GM19043 (cell line): ENCODE measurements at regions not wholly inside any gene's neighbourhood (a gene's known extent, or its start where the extent isn't known, plus 50 kb on each side); places are given as distances from the start of the nearest gene placed in this dataset.
"Not testable (repeated sequence)": the region's sequence is repeated elsewhere in the genome, so short reads cannot be mapped to it uniquely, and the experiment has no call there.

Experiments
- ATAC-seq: cut with Tn5 transposase; IDR thresholded peaks from one replicate; pipeline ENCODE4 v1.9.1; 2021; ENCODE audit warnings: low read depth; ENCODE audit not compliant: unreplicated experiment

DNA sequence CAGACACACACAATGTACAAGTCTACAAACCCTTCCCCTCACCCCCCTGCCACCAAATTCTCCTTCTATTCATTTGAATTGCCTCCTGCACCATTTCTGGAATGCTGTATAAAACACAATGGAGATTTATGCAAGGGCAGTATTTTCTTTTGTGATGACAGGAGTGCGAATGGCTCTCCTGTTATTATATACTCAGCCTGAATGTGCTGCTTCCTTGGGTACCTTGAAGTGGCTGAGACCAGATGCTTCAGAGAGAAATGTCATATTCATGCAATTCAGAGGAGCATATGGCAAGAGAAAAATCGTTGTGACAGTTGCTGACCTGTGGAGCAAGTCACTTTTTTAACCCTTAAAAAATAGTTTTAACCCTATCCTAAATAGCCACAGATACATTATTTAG, 468.0 kb upstream of the WWC1 start:
- ATAC-seq, result no peak

GRCh38 chr5:167827766-167828165, 463.7 kb upstream of the WWC1 start:
- no peak for ATAC-seq

- no peak for ATAC-seq
Observed at GRCh38 chr5:167831754-167832504, 459.5 kb upstream of the WWC1 start.

GRCh38 chr5:167832609-167833008, 458.8 kb upstream of the WWC1 start:
- ATAC-seq, result no peak

GRCh38 chr5:167833456-167833855, 458.0 kb upstream of the WWC1 start:
- ATAC-seq, result no peak

DNA sequence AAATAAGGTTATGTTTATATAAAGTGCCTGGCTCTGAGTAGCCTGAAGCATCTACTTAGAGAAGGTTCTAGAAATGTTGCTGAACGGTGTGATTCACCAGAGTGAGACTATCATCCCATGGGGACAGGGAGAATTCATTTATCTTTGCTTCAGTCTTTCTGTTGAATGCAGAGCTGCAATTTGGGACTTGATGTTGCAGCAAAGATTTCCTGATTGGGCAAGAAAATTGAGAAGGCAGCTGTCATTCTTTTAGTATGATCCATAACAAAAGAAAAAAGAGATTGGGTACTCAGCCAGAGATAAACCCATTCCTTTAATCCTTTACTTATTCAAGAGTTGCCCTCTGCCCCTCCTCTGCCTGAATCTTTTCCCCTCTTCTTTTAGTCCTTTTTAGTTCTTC, 456.3 kb upstream of the WWC1 start:
- ATAC-seq, result no peak

DNA sequence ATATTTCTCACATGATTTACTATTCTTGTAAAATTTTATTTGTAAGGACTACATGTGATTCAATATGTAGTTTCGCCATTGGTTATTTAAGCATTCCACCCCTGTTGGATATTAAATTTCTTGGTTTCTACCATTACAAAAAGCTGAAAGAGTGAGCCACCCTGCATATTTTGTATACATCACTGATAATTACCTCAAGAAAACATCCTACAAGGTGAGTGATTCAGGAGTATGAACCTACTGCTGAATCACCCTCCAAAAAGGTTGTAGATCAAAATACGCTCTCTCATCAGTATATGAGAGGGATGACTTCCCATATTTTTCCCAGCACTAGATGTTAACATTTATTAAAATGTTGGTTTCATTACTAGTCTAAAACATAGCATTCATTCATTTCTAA, 454.3 kb upstream of the WWC1 start:
- ATAC-seq, result no peak

DNA sequence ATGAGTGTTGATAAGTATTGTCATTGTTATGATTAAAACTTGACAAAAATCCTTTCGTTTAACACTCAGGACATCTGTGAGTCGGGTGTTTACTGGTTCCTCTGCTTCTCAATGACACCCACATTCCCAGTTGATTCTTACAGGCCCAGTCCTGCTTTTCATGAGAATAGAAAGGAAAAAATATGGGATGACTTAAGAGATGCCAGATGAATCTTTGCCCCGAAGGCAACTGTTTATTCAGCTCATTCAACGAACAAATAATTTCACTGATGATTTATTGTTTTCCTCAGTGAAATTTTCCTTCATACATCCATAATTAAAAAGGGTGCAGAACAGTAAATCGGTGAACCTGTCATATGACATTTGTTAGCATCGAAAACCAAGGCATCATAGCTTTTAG, 452.4 kb upstream of the WWC1 start:
- ATAC-seq, result no peak

DNA sequence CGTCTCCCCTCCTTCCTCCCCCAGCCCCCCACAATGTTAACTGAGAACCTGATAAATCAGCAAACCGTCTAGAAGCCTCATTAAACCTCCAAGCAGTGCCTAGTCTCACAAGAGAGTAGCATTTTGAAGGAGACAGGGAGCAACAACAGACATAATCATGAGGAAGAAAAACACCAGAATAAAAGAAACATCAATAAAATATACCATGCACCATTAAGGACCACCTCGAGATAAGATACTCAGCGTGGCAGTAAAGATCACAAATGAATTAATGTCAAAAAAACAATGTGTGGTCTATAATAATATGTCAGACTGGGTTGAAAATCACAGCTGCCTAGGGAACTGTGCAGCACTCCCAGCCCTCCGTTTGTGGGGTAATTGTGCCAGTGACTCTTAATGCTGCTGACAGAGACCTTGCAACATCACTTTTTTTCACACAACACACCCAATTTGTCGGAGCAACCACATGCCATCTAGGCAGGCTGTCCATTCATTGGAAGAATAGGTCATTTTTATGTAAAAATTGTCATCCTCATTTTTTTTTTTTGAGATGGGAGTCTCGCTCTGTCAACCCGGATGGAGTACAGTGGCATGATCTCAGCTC, 450.8 kb upstream of the WWC1 start:
- no peak for ATAC-seq

DNA sequence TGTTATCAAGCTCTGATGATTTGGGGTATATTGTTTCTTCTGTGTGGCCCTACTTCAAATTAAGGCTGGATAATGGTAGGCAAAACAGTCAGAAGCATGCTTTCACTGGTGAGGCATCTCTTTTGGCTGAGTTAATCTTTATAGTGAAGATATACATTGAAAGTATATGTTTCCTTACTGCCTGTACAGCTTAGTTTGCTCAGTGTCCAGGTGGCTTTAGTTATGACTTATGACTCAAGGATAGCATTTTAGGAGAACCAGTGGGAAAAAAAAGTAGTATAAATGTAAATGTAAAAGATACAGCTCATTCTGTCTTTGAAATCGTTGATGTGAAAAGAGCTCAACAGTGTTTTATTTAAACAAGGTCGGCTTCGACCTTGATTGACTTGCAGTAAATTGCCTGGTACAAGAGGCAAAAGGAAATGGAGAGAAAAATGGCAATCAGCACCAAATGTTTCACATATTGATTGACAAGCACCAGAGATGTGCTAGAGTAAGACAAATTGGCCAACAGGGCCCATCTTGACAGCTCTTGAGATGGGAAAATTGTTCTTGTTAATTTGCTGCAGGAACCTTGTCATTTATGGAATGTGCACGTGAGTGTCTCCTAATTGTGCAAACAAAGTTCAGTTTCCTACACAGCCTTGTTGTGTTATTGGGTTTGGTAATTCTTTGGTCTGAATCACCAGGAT, 447.4 kb upstream of the WWC1 start:
- ATAC-seq, result no peak

GRCh38 chr5:167845952-167846351, 445.5 kb upstream of the WWC1 start:
- no peak for ATAC-seq

DNA sequence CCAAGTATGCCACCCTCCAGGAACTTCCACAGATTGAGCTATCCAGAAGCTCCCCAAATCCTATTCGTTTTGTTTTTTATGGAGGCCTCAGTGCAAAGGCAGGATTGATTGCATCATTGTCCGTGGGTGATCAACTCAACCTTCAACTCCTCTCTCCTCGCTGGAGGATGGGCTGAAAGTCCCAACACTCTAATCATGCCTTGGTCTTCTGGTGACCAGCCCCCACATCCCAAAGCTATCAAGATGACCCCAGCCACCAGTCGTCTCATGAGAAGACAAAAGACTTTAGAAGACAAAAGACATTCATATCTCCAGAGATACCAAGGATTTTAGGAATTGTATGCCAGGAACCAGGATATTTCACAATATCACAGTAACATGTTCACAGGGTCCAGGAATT, 441.6 kb upstream of the WWC1 start:
- no peak for ATAC-seq

DNA sequence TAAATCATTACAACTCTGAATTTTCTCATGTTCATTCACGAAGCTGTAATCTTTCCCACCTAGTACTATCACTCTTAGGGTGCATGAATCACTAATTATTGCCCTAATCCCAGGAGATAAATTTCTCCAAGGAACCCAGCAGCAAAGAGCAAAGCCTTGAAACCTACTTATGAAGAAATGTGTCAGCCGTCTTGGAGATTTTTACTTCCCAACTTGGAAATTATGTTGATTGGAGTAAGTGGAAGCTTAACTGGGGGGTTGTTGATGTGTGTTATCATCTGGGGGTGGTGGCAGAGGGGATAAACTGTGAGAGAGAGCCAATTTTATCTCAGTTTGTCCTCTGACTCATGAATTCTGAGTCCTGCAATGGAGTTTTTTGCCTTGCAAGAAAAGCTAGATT, 440.5 kb upstream of the WWC1 start:
- no peak for ATAC-seq

- ATAC-seq, result no peak
Observed at GRCh38 chr5:167851416-167851815, 440.0 kb upstream of the WWC1 start.

- no peak for ATAC-seq
Observed at GRCh38 chr5:167852515-167852914, 438.9 kb upstream of the WWC1 start.

- no peak for ATAC-seq
Observed at GRCh38 chr5:167853421-167853820, 438.0 kb upstream of the WWC1 start.

- ATAC-seq, result no peak
Observed at GRCh38 chr5:167855818-167856217, 435.6 kb upstream of the WWC1 start.

DNA sequence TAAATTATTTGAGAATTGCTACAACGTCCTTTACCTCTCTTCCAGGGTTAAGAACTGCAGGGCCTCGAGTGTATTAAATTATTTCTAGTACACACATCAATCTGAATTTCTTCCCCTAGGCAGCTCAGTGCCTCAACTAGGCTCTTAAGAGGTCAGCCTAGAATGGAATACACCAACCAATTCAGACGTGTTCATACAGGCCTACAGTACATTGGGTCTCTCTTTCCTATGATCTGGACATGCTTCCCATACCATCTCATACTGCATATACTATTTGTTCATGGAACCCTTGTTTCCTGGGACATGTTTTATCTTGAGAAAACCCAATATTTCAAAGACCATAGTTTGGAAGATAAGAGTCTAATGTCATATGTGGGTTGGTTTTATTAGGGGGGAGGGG, 434.1 kb upstream of the WWC1 start:
- no peak for ATAC-seq

DNA sequence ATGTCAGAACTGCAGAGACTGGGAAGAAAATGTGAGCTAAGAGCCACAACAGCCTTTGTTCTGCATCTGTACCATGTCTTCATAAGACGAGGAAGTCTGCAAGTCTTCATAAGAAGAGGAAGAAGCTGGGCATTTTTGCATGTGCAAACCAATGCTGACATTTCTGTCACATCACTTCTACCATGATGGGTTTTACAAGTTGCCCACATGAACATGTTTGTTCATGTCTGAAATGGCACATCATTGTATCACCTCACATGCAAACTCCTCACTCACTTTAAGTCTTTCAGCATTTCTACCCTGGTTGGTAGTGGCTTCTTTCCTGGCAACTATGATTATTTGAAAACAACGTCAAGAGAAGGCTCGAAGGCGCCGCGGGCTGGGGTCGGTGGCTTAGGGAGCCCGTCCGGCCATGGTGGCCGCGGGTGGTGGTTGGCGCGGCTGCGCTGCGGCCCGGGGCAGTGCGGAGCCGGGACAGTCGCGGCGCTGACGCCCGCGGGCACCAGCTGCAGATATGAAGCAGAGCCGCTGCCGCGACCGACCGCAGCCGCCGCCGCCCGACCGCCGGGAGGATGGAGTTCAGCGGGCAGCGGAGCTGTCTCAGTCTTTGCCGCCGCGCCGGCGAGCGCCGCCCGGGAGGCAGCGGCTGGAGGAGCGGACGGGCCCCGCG, 433.1 kb upstream of the WWC1 start:
- ATAC-seq, result not testable (repeated sequence)

- ATAC-seq, result no peak
Observed at GRCh38 chr5:167861129-167861927, 430.1 kb upstream of the WWC1 start.
